NCI-H2081 (cell line): ENCODE measurements at regions not wholly inside any gene's neighbourhood (a gene's known extent, or its start where the extent isn't known, plus 50 kb on each side); places are given as distances from the start of the nearest gene placed in this dataset.

Source experiments
- DNase-seq, 2 experiments: peaks; one replicate each; lab custom pipeline; 2025; lab: John Stamatoyannopoulos, UW

- no peak for DNase-seq
Observed at GRCh38 chr10:29160150-29160617, 128.7 kb upstream of the LYZL1 start.

- no peak for DNase-seq
Observed at GRCh38 chr10:29163746-29164145, 125.1 kb upstream of the LYZL1 start.

GRCh38 chr10:29166713-29167112 is 122.2 kb upstream of the LYZL1 start:
- no peak for DNase-seq

- no peak for DNase-seq
Observed at GRCh38 chr10:29169021-29169420, 119.8 kb upstream of the LYZL1 start.

GRCh38 chr10:29171717-29172116 is 117.2 kb upstream of the LYZL1 start:
- DNase-seq = no peak

- no peak for DNase-seq
Observed at GRCh38 chr10:29174389-29174788, 114.5 kb upstream of the LYZL1 start.

GRCh38 chr10:29176845-29177832 is 111.7 kb upstream of the LYZL1 start:
- DNase-seq = no peak

GRCh38 chr10:29181936-29182335 is 106.9 kb upstream of the LYZL1 start:
- DNase-seq = no peak

- no peak for DNase-seq
Observed at GRCh38 chr10:29183301-29183945, 105.4 kb upstream of the LYZL1 start.

GRCh38 chr10:29184205-29185000 is 104.5 kb upstream of the LYZL1 start:
- no peak for DNase-seq

- DNase-seq = no peak
Observed at GRCh38 chr10:29185050-29185449, 103.8 kb upstream of the LYZL1 start.

- no peak for DNase-seq
Observed at GRCh38 chr10:29186221-29186620, 102.6 kb upstream of the LYZL1 start.

- no peak for DNase-seq
Observed at GRCh38 chr10:29189256-29189655, 99.6 kb upstream of the LYZL1 start.

GRCh38 chr10:29191674-29192073 is 97.2 kb upstream of the LYZL1 start:
- DNase-seq = no peak

GRCh38 chr10:29199339-29199738 is 89.5 kb upstream of the LYZL1 start:
- DNase-seq = no peak

GRCh38 chr10:29199941-29200679 is 88.8 kb upstream of the LYZL1 start:
- DNase-seq = no peak

GRCh38 chr10:29202386-29202940 is 86.4 kb upstream of the LYZL1 start:
- no peak for DNase-seq

- no peak for DNase-seq
Observed at GRCh38 chr10:29203432-29203831, 85.4 kb upstream of the LYZL1 start.

- DNase-seq = no peak
Observed at GRCh38 chr10:29204070-29204800, 84.6 kb upstream of the LYZL1 start.

GRCh38 chr10:29205787-29206186 is 83.1 kb upstream of the LYZL1 start:
- no peak for DNase-seq

GRCh38 chr10:29208845-29209244 is 80.0 kb upstream of the LYZL1 start:
- DNase-seq = no peak
